Left ventricle myocardium superior (tissue), 1 donor: ENCODE measurements at regions not wholly inside any gene's neighbourhood (a gene's known extent, or its start where the extent isn't known, plus 50 kb on each side); places are given as distances from the start of the nearest gene placed in this dataset.
"Not testable (repeated sequence)": the region's sequence is repeated elsewhere in the genome, so short reads cannot be mapped to it uniquely, and the experiment has no call there.

Source experiments
- ATAC-seq: fragments of 200-7000 bp; cut with Tn5 transposase; one replicate; pipeline ENCODE4 v1.9.1; 2020; ENCODE audit warnings: mild to moderate bottlenecking, moderate library complexity
- DNase-seq: peaks from one replicate; pipeline ENCODE4 v3.0.0-alpha.2; 2020
- intact Hi-C: fragments of 100-400 bp; cut with micrococcal nuclease; formaldehyde crosslinking; loops from one replicate; pipeline ENCODE4 v1.11.0; 2022
- donor health status: DM: no; HTN: yes; CAD: no; lungs with severe emphysema.

DNA sequence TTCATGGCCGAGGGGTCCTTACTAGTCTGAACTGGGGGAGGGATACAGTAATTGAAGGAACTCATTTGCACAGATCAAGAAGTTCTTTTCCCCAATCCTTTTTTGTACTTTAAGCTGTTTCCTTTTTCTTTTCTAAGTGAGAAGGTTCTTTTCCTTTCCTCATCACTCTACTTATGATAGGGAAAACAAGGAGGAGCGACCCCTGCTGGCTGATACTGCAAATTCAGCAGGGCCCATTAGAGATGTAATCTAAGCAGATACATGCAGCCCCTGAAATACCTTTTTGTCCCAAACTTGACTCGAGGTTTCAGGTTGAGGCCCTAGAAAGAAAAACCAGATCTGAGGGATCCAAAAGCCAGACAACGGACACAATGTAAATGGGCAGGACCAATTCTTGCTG lies 305.5 kb downstream of the DNAJB9 start:
- DNase-seq (no peak), ATAC-seq (no peak)
- intact Hi-C loops: no loop called here

DNA sequence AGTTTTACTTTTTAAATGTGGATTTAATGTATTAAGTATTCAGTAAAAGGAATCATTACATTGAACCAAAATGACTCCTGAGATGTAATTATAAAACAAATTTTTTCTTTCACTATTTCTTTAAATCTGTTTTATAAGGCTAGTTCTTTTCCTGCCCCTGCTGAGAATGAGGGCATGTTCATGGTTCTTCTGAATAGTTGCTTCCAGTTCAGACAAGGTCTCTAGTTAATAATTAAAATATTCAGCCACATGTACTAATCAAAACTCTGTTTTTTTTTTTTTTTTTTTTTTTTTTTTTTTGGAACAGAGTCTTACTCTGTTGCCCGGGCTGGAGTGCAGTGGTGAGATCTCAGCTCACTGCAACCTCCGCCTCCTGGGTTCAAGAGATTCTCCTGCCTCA lies 321.2 kb downstream of the DNAJB9 start:
- ATAC-seq: no peak
- intact Hi-C loops: no loop called here
- no peak for DNase-seq

DNA sequence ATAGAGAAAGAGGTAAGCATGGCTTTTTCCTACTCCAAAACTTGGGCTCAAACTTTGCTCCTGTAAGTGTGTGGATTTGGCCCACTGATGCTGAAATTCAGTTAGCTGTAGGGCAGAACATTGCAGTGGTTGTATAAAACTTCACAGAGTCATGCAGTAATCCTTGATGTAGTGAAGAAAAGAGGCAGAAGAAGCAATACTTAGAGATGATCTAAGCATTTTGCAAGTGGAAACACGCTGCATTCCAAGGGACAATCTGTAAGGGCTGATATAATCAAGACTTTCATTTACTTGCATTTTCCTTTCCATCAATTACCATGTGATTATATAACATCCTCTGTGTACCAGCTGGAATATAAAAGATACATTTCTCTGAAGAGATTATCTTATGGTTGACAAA lies 338.8 kb downstream of the DNAJB9 start:
- intact Hi-C loops: no loop called here
- ATAC-seq (no peak), DNase-seq (no peak)

DNA sequence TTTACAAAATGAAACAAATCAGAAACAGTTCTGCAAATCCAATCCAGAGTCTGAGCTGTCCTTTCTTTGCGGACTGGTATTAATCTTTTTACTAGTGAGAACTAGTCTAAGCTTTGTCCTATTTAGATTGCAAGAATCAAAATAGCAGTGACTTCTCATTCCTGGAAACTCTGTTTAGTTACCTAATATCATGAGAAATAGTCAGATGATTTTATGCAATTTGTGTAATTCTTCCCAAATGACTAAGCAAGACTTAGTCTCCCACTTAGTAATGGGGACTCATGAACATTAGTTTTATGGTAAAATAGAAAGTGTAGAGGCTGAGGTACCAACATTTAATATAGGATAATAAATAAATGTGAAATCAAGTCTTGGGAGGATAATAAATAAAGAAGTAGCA lies 341.3 kb downstream of the DNAJB9 start:
- DNase-seq (no peak), ATAC-seq (no peak)
- intact Hi-C loops: no loop called here

DNA sequence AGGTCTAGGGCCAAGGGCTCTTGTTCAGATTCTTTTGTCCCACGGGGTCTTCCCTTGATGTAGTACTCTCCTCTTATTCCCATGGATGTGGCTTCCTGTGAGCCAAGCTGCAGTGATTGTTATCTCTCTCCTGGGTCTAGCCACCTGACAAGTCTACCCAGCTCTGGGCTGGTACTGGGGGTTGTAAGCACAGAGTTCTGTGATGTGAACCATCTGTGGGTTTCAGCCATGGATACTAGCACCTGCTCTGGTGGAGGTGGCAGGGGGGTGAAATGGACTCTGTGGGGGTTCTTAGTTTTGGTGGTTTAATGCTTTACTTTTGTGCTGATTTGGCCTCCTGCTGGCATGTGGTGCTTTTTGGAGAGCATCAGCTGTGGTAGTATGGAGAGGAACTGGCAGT lies 350.8 kb downstream of the DNAJB9 start:
- ATAC-seq (no peak), DNase-seq (no peak)
- intact Hi-C loops: no loop called here

DNA sequence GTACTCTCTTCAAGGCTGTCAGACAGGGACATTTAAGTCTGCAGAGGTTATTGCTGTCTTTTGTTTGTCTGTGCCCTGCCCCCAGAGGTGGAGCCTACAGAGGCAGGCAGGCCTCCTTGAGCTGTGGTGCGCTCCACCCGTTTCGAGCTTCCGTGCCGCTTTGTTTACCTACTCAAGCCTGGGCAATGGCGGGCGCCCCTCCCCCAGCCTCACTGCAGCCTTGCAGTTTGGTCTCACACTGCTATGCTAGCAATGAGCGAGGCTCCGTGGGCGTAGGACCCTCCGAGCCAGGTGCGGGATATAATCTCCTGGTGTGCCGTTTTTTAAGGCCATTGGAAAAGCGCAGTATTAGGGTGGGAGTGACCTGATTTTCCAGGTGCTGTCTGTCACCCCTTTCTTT lies 373.4 kb downstream of the DNAJB9 start:
- intact Hi-C loops, DNase-seq, ATAC-seq: not testable (repeated sequence)

DNA sequence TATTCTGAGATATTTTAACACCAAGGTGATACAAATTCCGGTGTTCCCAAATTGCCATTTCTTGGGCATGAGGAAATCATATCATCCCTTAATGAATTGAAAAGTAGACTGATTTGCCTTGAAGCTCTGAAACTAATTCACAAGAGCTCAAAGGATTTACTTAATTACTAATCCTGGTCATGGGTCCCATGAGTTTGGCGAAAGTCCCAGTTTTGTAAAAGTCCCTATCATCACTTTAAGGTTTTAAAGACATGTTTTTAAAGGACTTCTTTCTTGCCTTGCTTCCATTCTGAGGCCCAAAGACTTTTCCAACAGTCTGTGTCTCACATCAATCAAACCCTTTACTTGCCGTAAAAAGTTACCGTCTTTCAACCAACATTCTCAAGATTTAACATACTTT lies 377.9 kb downstream of the DNAJB9 start:
- no peak for ATAC-seq
- intact Hi-C loops: no loop called here
- no peak for DNase-seq

DNA sequence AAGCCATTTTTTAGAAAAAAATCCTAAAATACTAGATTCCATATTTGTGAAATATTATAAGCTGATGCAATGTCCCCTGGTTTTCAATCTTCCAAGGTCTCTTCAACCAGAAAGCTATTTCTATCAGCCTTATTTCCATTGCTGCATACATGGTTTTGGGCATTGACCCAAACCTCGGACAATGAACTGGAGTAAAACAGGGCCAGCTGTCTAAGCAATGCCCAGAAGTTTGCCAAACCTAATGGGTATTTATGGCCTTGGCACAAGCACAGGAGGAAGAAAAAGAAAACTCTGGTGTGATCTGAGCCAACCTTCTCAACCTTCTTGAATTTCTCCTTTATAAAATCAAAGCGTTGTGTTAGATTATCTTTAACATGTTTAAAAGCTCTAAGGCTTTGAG lies 402.3 kb downstream of the DNAJB9 start:
- ATAC-seq (no peak), DNase-seq (no peak)
- intact Hi-C loops: no loop called here

DNA sequence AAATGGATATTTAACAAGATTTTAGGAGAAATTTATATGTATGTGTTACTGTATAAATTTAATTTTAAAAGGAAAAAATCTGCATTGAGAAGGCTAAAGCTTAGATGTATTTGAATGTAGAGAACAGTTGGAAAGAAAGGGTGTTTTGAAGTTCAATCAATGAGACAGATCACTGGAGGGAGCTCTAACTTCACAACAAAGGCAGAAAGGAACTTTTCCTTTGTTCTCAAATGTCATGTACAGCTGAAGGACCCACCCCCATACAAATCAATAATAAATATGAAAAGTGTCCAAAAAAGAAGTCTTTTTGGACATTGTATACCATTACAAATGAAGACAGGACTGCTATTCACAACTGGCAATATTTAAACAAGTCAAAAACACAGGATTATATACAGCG lies 403.4 kb downstream of the DNAJB9 start:
- no peak for ATAC-seq
- intact Hi-C loops: no loop called here
- DNase-seq: no peak

DNA sequence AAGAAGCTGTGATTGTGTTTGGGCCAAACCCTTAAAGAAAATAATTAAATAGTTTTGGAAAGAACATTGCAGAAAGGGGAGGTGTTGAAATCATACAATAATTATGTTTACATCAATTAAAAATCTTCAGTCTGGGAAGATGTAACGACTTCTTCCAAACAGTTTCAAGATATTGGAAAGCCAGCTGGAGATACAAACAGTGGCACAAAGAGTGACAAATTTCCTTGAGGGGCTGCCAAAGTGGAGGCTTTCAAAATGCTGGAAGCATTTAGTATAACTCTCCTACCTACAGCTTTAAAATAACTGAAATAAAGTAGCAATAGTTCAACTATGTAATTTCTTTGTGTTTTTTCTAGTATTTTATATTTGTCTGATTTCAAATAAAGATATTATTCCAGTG lies 405.0 kb downstream of the DNAJB9 start:
- intact Hi-C loops: no loop called here
- DNase-seq: no peak
- no peak for ATAC-seq

DNA sequence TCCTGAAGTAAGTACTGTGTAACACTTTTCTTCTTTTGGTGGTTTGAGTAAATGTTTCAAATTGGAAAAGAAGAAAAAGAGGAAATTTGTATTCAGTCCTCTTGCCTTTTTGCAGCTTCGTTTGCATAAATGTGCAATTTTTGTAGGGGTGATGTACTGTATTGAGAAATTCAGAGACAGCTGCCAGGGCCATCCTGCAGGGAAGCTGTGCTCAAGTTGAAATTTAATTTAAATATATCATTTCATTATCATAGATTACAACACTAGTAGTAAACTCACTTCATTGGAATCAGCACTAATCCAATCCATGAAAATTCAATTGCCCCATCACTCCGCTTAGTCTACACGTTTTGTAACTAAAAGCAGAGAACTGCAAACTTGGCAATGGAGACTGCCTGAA lies 415.4 kb downstream of the DNAJB9 start:
- DNase-seq: no peak
- intact Hi-C loops: no loop called here
- ATAC-seq: no peak

DNA sequence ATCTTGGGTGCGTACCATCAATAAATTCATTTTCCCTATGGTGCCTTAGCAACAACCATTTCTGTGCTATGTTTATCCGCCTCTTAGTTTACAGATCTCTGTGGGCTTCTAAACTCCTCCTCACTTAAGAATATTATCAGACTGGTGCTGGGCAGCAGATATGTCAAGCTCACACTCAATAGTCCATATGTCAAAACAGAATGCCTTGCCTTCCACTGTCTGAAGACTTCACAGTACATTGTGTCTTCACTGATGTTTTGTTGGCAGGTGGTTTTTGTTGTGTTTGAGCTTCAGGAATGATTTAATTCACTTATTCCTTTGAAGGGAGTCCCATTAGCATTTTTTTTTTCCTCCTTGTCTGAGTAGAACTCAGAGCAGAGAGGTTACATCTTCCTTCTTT lies 419.6 kb downstream of the DNAJB9 start:
- DNase-seq: no peak
- intact Hi-C loops: no loop called here
- no peak for ATAC-seq

DNA sequence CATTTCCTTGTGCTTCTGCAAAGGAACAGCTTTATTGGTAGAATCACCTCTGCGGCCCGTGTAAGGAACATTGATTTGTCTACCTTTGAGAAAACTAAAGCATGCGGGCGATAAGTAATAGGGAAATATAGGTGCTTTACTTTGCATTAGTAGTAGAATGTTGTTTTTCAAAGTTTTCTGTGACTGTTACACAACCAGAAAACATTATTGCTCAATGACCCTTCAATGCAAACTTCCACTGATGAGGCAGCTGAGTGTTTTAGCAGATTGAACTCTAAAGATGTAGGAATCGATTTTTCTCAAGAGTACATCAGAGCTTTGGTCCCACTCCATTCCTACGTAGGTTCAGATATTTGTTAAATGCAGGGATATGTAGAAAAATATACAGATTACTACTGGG lies 427.8 kb downstream of the DNAJB9 start:
- ATAC-seq (no peak), DNase-seq (no peak)
- intact Hi-C loops: no loop called here

DNA sequence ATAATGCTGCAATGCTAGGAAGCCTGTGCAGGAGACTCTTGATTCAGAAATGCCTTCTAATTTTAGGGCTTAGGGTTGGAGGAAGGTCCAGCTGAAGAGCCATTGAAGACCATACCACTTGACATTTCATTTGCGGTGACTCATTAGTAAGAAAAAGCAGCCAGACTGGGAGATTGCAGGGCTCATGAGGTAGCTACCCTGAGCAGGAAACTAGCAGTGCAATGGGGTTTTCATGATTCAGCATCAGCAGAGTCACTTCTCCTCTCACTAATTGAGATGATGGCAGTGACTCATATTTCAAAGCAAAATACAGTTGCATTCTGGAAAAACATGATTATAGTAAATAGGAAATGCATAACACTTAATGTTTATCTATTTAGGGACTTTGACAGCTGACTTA lies 434.1 kb downstream of the DNAJB9 start:
- intact Hi-C loops: no loop called here
- no peak for ATAC-seq
- no peak for DNase-seq

DNA sequence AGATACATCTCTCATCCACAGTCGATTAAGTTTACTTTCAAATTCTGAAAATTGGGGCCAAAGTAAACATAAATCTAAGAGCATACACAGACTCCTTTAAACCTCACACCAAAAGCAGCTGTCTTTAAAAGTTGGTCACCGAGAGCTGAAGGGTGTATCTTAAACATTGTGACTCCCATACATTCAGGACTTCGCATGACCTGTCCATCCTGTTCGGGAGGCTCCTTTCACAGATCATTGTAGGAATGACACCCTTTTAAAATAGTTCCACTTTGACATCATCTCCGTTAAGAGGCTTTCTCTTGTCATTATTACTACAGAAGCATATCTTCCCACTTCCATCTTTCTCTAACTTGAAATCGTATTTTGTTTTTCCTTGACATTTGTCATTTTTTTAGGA lies 440.0 kb downstream of the DNAJB9 start:
- intact Hi-C loops: no loop called here
- DNase-seq (no peak), ATAC-seq (no peak)

DNA sequence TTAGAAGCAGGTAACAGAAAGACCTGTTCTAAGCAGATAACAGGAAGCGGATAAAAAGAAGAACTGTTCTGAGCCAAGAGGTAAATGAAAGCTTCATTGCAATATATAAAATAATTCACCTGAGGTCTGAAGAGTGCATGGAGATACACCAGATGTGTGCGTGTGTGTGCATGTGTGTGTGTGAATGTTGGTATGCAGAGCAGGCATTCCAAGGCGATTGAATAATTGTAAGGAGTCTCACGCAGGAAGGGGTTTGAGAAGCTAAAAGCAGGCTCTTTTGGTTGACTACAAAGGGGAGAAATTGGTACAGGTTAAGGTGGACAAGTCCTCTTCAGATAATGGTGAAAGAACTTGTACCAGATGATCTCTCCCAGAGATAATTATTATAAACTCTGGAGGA lies 450.6 kb downstream of the DNAJB9 start:
- DNase-seq: no peak
- intact Hi-C loops: no loop called here
- no peak for ATAC-seq

DNA sequence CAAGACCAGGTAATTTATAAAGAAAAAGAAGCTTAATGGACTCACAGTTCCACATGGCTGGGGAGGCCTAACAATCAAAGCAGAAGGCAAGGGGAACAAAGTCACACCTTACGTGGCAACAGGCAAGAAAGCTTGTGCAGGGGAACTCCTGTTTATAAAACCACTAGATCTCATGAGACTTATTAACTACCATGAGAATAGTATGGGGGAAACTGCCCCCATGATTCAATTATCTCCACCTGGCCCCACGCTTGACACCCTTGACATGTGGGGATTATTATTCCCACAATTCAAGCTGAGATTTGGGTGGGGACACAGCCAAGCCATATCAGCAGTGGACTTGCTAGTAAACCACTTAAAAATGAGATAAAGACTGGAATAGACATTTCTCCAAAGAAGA lies 451.7 kb downstream of the DNAJB9 start:
- intact Hi-C loops: no loop called here
- ATAC-seq: no peak
- no peak for DNase-seq

DNA sequence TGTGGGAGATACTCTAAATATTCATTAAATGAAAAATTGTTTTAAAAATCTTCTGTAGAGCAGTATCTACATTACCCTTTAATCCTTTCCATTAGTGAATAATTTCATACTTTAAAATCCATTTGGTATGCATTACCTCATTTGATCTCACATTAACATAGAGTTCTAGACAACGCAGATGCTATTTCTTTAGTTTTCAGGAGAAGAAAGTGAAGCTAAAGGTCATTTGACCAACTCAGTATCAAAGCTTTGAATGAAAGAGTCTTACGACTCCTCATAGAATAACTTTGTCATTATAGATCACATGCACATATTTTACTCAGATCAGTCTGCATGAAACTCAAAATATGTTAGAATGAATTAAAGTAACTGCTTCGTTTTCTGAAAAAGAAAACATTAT lies 460.2 kb downstream of the DNAJB9 start:
- ATAC-seq (no peak), DNase-seq (no peak)
- intact Hi-C loops: no loop called here

DNA sequence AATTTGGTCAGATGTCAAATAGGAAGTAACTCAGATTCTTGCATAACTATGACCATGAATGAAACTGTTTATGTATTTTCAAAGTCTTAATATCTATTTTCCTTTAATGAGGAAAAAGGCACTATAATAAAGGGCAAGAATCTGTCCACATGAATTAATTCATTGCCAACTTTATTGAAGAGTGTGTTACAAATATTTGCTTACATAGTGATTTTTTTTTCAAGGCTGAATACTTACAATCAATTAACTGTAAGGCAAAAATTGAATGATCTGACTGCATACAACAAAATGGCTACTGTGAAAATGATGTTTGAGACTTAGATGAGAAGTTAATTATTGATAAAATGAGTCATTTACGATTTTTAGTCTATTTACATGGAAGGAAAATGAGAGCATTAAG lies 475.0 kb downstream of the DNAJB9 start:
- intact Hi-C loops: no loop called here
- no peak for ATAC-seq
- no peak for DNase-seq

DNA sequence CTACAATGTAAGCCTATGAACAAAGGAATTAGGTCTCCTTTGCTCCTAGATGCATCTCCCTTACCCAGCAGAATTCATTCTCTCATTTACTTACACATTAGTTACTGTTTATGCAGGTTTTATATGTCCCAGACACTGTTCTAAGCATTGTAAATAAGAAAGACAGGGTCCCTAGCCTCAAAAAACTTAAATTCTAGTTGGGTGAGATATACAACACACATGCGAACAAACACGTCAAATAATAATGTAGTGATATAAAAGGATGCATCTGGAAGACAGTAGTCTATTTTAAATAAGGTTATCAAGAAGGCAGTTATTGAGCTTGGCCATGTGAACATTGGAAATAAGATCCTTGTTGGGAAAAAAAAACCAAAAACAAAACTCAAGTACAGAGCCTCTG lies 479.7 kb downstream of the DNAJB9 start:
- ATAC-seq (no peak), DNase-seq (no peak)
- intact Hi-C loops: no loop called here

DNA sequence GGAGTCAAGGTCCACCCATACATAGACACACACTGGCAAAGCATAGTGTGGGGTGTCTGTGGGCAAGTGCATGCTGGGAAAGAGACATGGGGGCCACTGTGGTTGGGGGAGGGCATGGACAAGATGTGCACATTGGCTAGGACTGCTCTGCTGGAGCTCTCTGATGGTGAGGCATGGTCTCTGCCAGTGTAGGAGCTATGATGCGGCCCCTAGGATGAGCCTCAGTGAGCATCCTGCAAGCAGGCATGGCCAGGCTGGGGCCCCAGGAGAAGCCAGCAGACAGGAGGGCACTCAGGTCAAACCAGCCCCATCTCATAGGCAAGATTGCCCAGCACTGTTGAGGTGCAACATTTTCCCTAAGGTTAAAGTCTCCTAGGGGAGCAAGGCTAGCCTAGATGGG lies 489.4 kb downstream of the DNAJB9 start:
- DNase-seq (no peak), ATAC-seq (no peak)
- intact Hi-C loops: no loop called here

DNA sequence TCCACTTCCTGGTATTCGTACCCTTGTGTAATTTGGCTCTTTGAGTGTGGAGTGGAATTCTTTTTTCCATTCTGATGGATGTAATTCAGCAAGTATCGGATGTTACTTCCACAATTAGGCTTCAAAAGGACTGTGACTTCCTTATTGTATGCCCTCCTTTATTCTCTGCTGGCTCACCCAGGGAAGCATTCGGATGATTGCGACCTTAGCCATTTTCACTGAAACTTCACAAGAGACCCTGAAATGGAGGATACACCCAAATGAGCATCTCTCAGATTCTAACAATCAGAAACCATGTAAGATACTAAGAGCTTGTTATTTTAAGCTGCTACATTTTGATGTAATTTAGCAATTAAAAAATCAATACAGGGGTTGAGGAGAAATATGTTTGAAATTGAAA lies 493.1 kb downstream of the DNAJB9 start:
- no peak for DNase-seq
- no peak for ATAC-seq
- intact Hi-C loops: no loop called here

DNA sequence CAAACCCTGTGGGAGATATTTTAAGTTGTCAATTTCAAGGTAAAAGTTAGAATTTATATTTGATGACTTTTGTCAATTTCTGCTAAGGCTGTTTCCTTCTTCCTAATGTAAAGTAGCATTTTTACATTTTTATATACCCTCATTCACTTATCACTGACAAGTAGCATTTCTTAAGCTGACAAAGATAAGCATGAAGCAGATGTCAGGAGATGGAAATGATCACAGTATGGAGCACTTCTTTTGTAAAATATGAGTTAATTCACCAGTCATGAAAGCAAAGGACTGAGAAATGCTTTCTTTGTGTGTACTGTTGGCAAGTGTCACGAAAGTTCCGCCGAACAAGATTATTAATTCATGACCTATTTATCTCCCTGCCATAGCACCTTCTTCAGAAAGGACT lies 503.9 kb downstream of the DNAJB9 start:
- ATAC-seq (no peak), DNase-seq (no peak)
- intact Hi-C loops: no loop called here
